Natural killer cell (primary cell): ENCODE measurements at regions not wholly inside any gene's neighbourhood (a gene's known extent, or its start where the extent isn't known, plus 50 kb on each side); places are given as distances from the start of the nearest gene placed in this dataset.

Experiments
- ATAC-seq, 3 donors: fragments of 150-1000 bp in 2 of 3; fragments of 200-7000 bp in 1 of 3; cut with Tn5 transposase; 1 replicate in 1 of 3; 2 replicates in 2 of 3; pipeline ENCODE4 v1.10.0; 2021; ENCODE audit warnings: mild to moderate bottlenecking in 2 of 3, moderate library complexity in 2 of 3
- DNase-seq, 2 donors: peaks; one replicate each; pipeline versions ENCODE4 v3.0.0 to v3.0.0-alpha.2; 2013 to 2021; ENCODE audit warnings: mixed read lengths in 1 of 2
- H3K27ac ChIP-seq: one replicate; pipeline ENCODE4 v1.5.1; 2013; ENCODE audit warnings: mild to moderate bottlenecking, low read length
- H3K27me3 ChIP-seq: one replicate; pipeline ENCODE4 v1.6.1; 2013; ENCODE audit warnings: low read length; ENCODE audit not compliant: control insufficient read depth, insufficient read depth
- H3K36me3 ChIP-seq: one replicate; pipeline ENCODE4 v1.6.1; 2013; ENCODE audit warnings: low read length; ENCODE audit not compliant: control insufficient read depth, insufficient read depth
- H3K4me1 ChIP-seq: one replicate; pipeline ENCODE4 v1.6.1; 2013; ENCODE audit warnings: low read length; ENCODE audit not compliant: control insufficient read depth, insufficient read depth
- H3K4me3 ChIP-seq: one replicate; pipeline ENCODE4 v1.5.1; 2013; ENCODE audit warnings: low read length
- H3K9me3 ChIP-seq: one replicate; pipeline ENCODE4 v1.6.1; 2013; ENCODE audit warnings: low read length; ENCODE audit not compliant: control insufficient read depth, insufficient read depth
- H3K27ac Mint-ChIP-seq, 2 donors: one replicate each; pipeline ENCODE4 v1.8.0; 2022; ENCODE audit warnings: mild to moderate bottlenecking in 2 of 2, mixed read lengths in 2 of 2, moderate library complexity in 1 of 2
- H3K27me3 Mint-ChIP-seq, 2 donors: one replicate each; pipeline ENCODE4 v1.8.0; 2022; ENCODE audit warnings: low read depth in 2 of 2, mixed read lengths in 2 of 2
- H3K36me3 Mint-ChIP-seq: one replicate; pipeline ENCODE4 v1.8.0; 2022; ENCODE audit warnings: mixed read lengths
- H3K4me1 Mint-ChIP-seq, 2 donors: one replicate each; pipeline ENCODE4 v1.8.0; 2022; ENCODE audit warnings: mixed read lengths in 2 of 2
- H3K4me3 Mint-ChIP-seq: one replicate; pipeline ENCODE4 v1.8.0; 2022; ENCODE audit warnings: mild to moderate bottlenecking, moderate library complexity, mixed read lengths
- H3K9me3 Mint-ChIP-seq, 2 donors: one replicate each; pipeline ENCODE4 v1.8.0; 2022; ENCODE audit warnings: mixed read lengths in 2 of 2
- CTCF ChIP-seq: fragments of 200-600 bp; IDR thresholded peaks from one replicate; pipeline ENCODE4 v1.8.0; 2022; ENCODE audit warnings: antibody characterized with exemption
- WGBS: methylation state at CpG from one replicate; pipeline ENCODE4 v1.1.7; 2013; ENCODE audit warnings: missing lambda C conversion rate; ENCODE audit not compliant: insufficient coverage; 5-methylcytosine and 5-hydroxymethylcytosine counted together
- intact Hi-C: fragments of 100-400 bp; cut with micrococcal nuclease; formaldehyde crosslinking; loops from one replicate; pipeline ENCODE4 v1.14.2; 2022

GRCh38 chr13:20291037-20291436, 58.9 kb upstream of the GJB6 start:
- no peak overlapping the region for H3K4me3 ChIP-seq
- no peak overlapping the region for H3K27ac Mint-ChIP-seq
- H3K4me3 Mint-ChIP-seq = no peak overlapping the region
- peaks cover 9% of the 10 kb centered on the region for H3K9me3 ChIP-seq
- no peak for ATAC-seq
- peaks cover 0 to 7% of the 10 kb centered on the region in 2 donors for H3K27me3 Mint-ChIP-seq
- no peaks in the 10 kb centered on the region for H3K27me3 ChIP-seq
- intact Hi-C loops = no loop called here
- no peak for TF ChIP-seq CTCF
- peaks cover 2 to 8% of the 10 kb centered on the region in 2 donors for H3K9me3 Mint-ChIP-seq
- WGBS = 79% methylated on average over 5 of the region's 7 CpGs
- peaks cover 9% of the 10 kb centered on the region for H3K36me3 Mint-ChIP-seq
- no peaks in the 10 kb centered on the region for H3K4me1 Mint-ChIP-seq
- no peaks in the 10 kb centered on the region for H3K4me1 ChIP-seq
- H3K36me3 ChIP-seq = no peaks in the 10 kb centered on the region
- no peak for DNase-seq
- no peak overlapping the region for H3K27ac ChIP-seq

- ATAC-seq = no peak
- no peak for DNase-seq
- H3K27me3 ChIP-seq = no peaks in the 10 kb centered on the region
- no peaks in the 10 kb centered on the region for H3K36me3 ChIP-seq
- H3K9me3 ChIP-seq = peaks cover 28% of the 10 kb centered on the region
- no peaks in the 10 kb centered on the region for H3K4me1 ChIP-seq
- no peak for TF ChIP-seq CTCF
- WGBS = 47% methylated on average over 1 of the region's 1 CpG
- no peak overlapping the region for H3K4me3 ChIP-seq
- intact Hi-C loops = no loop called here
- Mint-ChIP-seq H3K36me3 (peaks cover 16% of the 10 kb centered on the region), H3K27me3 (peaks cover 0 to 4% of the 10 kb centered on the region in 2 donors), H3K9me3 (peaks cover 5 to 16% of the 10 kb centered on the region in 2 donors), H3K27ac (no peak overlapping the region), H3K4me3 (no peak overlapping the region), H3K4me1 (no peaks in the 10 kb centered on the region)
- H3K27ac ChIP-seq = no peak overlapping the region
These were observed 56.4 kb upstream of the GJB6 start for GRCh38 chr13:20288561-20288960.

GRCh38 chr13:20287976-20288375, 55.9 kb upstream of the GJB6 start:
- DNase-seq (no peak), ATAC-seq (no peak)
- Histone ChIP-seq H3K9me3 (peaks cover 34% of the 10 kb centered on the region), H3K27me3 (no peaks in the 10 kb centered on the region), H3K27ac (no peak overlapping the region), H3K4me3 (no peak overlapping the region), H3K36me3 (no peaks in the 10 kb centered on the region), H3K4me1 (no peaks in the 10 kb centered on the region)
- intact Hi-C loops = no loop called here
- H3K9me3 Mint-ChIP-seq = peaks cover 5 to 16% of the 10 kb centered on the region in 2 donors
- H3K27me3 Mint-ChIP-seq = peaks cover 0 to 4% of the 10 kb centered on the region in 2 donors
- TF ChIP-seq CTCF = no peak
- H3K4me1 Mint-ChIP-seq = no peaks in the 10 kb centered on the region
- H3K27ac Mint-ChIP-seq = no peak overlapping the region
- H3K36me3 Mint-ChIP-seq = peaks cover 16% of the 10 kb centered on the region
- no peak overlapping the region for H3K4me3 Mint-ChIP-seq
- 71% methylated on average over 1 of the region's 1 CpG for WGBS

- no peak overlapping the region for H3K27ac Mint-ChIP-seq
- peaks cover 5 to 16% of the 10 kb centered on the region in 2 donors for H3K9me3 Mint-ChIP-seq
- Histone ChIP-seq H3K27ac (no peak overlapping the region), H3K4me1 (no peaks in the 10 kb centered on the region), H3K27me3 (no peaks in the 10 kb centered on the region), H3K36me3 (no peaks in the 10 kb centered on the region), H3K9me3 (peaks cover 39% of the 10 kb centered on the region), H3K4me3 (no peak overlapping the region)
- peaks cover 16% of the 10 kb centered on the region for H3K36me3 Mint-ChIP-seq
- no peak for DNase-seq
- ATAC-seq = no peak
- H3K4me1 Mint-ChIP-seq = no peaks in the 10 kb centered on the region
- intact Hi-C loops = no loop called here
- 97% methylated on average over 2 of the region's 2 CpGs for WGBS
- no peak for TF ChIP-seq CTCF
- H3K27me3 Mint-ChIP-seq = peaks cover 0 to 4% of the 10 kb centered on the region in 2 donors
- H3K4me3 Mint-ChIP-seq = no peak overlapping the region
These were observed 53.4 kb upstream of the GJB6 start for GRCh38 chr13:20285530-20285929.
